HG03457 (cell line): ENCODE measurements at regions not wholly inside any gene's neighbourhood (a gene's known extent, or its start where the extent isn't known, plus 50 kb on each side); places are given as distances from the start of the nearest gene placed in this dataset.
A peak's percentile ranks its signal among the peaks of the same experiment; 100 is the strongest.

ENCODE experiments used
- ATAC-seq: cut with Tn5 transposase; IDR thresholded peaks from one replicate; pipeline ENCODE4 v1.9.1; 2021; ENCODE audit warnings: moderate number of reproducible peaks; ENCODE audit not compliant: unreplicated experiment

GRCh38 chr3:43892526-43892925 lies 201.8 kb downstream of the ABHD5 start:
- ATAC-seq: peak; percentile 47

GRCh38 chr3:43893727-43894126 lies 203.0 kb downstream of the ABHD5 start:
- no peak for ATAC-seq

- ATAC-seq: no peak
These were observed 203.7 kb downstream of the ABHD5 start for GRCh38 chr3:43894176-43895049.

GRCh38 chr3:43895573-43895972 lies 204.8 kb downstream of the ABHD5 start:
- no peak for ATAC-seq

GRCh38 chr3:43902415-43902814 lies 211.7 kb downstream of the ABHD5 start:
- ATAC-seq: no peak

GRCh38 chr3:43905157-43905556 lies 214.4 kb downstream of the ABHD5 start:
- no peak for ATAC-seq

GRCh38 chr3:43906849-43907507 lies 216.2 kb downstream of the ABHD5 start:
- ATAC-seq: peak; percentile 35

GRCh38 chr3:43907508-43907858 lies 216.7 kb downstream of the ABHD5 start:
- peak; percentile 84 for ATAC-seq

GRCh38 chr3:43908456-43908855 lies 217.7 kb downstream of the ABHD5 start:
- no peak for ATAC-seq

- no peak for ATAC-seq
These were observed 218.4 kb downstream of the ABHD5 start for GRCh38 chr3:43909149-43909548.

GRCh38 chr3:43910750-43911149 lies 220.0 kb downstream of the ABHD5 start:
- no peak for ATAC-seq

GRCh38 chr3:43913036-43913948 lies 222.6 kb downstream of the ABHD5 start:
- no peak for ATAC-seq

- ATAC-seq: no peak
These were observed 223.5 kb downstream of the ABHD5 start for GRCh38 chr3:43914269-43914668.

GRCh38 chr3:43915546-43915945 lies 224.8 kb downstream of the ABHD5 start:
- no peak for ATAC-seq

- no peak for ATAC-seq
These were observed 226.6 kb downstream of the ABHD5 start for GRCh38 chr3:43917361-43917760.

- ATAC-seq: no peak
These were observed 228.3 kb downstream of the ABHD5 start for GRCh38 chr3:43919029-43919428.

- no peak for ATAC-seq
These were observed 230.4 kb downstream of the ABHD5 start for GRCh38 chr3:43921056-43921648.

GRCh38 chr3:43922374-43922773 lies 231.6 kb downstream of the ABHD5 start:
- ATAC-seq: no peak

GRCh38 chr3:43923104-43923882 lies 232.6 kb downstream of the ABHD5 start:
- ATAC-seq: no peak

- ATAC-seq: no peak
These were observed 235.3 kb downstream of the ABHD5 start for GRCh38 chr3:43926055-43926454.
